IPS-20b (cell line): ENCODE measurements at regions not wholly inside any gene's neighbourhood (a gene's known extent, or its start where the extent isn't known, plus 50 kb on each side); places are given as distances from the start of the nearest gene placed in this dataset.

Experiments used
- H3K27ac ChIP-seq: one replicate; pipeline ENCODE4 v1.5.1; 2013; ENCODE audit warnings: low read length
- H3K27me3 ChIP-seq: 2 replicates; pipeline ENCODE4 v1.6.1; 2013; ENCODE audit warnings: mild to moderate bottlenecking, low read length, inconsistent platforms; ENCODE audit not compliant: insufficient read depth
- H3K36me3 ChIP-seq: 2 replicates; pipeline ENCODE4 v1.6.1; 2013; ENCODE audit warnings: low read depth, mild to moderate bottlenecking, inconsistent platforms, low read length, moderate library complexity; ENCODE audit not compliant: insufficient read depth
- H3K4me1 ChIP-seq: 2 replicates; pipeline ENCODE4 v1.6.1; 2013; ENCODE audit warnings: mild to moderate bottlenecking, control low read depth, inconsistent platforms, low read length, moderate library complexity; ENCODE audit not compliant: insufficient read depth
- H3K4me3 ChIP-seq: 2 replicates; pipeline ENCODE4 v1.5.1; 2013; ENCODE audit warnings: mild to moderate bottlenecking, low read length, inconsistent platforms
- H3K9ac ChIP-seq: 2 replicates; pipeline ENCODE4 v1.6.1; 2013; ENCODE audit warnings: low read depth, mild to moderate bottlenecking, inconsistent platforms, low read length, moderate library complexity
- H3K9me3 ChIP-seq: 2 replicates; pipeline ENCODE4 v1.6.1; 2013; ENCODE audit warnings: mild to moderate bottlenecking, low read depth, low read length, inconsistent platforms; ENCODE audit not compliant: insufficient read depth

DNA sequence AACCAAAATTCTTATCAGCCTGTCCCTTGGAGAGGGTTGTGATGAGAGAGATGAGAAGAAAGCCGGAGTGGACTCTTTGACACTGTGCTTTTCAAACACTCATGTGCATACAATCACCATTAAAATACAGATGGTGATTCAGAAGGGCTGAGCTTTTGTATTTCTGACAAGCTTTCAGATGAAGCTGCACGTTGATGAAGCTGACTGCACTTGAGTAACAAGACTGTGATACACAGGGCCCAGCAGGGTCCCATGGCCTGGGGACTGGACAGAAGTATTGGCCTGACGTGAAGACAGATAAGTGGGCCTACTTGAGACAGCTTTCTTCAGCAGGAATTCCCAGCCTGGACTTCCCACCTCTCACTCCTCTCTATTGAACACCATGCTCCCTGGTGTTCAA, 258.2 kb downstream of the CHRM3 start:
- no peak overlapping the region for H3K9ac ChIP-seq
- no peak overlapping the region for H3K27ac ChIP-seq
- peaks cover 15% of the 10 kb centered on the region; the same call in 1 of the 2 replicates for H3K9me3 ChIP-seq
- H3K27me3 ChIP-seq = no peaks in the 10 kb centered on the region
- no peaks in the 10 kb centered on the region for H3K4me1 ChIP-seq
- H3K4me3 ChIP-seq = no peak overlapping the region
- H3K36me3 ChIP-seq = no peaks in the 10 kb centered on the region

DNA sequence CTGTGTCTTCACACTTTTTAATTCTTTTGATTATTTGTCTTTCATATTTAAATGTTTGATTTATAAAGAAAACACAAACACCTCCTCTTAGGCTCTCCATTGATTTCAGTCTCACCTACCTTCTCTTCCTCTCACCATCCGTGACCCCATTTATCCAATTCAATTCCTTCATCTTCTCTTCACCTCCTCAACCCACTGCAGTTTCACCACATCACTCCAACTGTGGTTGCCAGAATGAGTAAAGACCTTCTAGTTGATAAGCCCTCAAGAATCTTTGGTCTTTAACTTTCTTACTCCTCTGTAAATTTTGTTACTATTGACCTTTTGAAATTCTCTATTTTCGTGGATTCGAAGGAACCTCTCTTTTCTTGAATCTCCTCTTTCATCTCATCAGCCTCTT, 260.7 kb downstream of the CHRM3 start:
- no peak overlapping the region for H3K27ac ChIP-seq
- H3K9me3 ChIP-seq = peaks cover 15% of the 10 kb centered on the region; the same call in 1 of the 2 replicates
- H3K4me3 ChIP-seq = no peak overlapping the region
- H3K27me3 ChIP-seq = no peaks in the 10 kb centered on the region
- no peaks in the 10 kb centered on the region for H3K36me3 ChIP-seq
- no peak overlapping the region for H3K9ac ChIP-seq
- peaks cover 6% of the 10 kb centered on the region; the same call in 1 of the 2 replicates for H3K4me1 ChIP-seq

DNA sequence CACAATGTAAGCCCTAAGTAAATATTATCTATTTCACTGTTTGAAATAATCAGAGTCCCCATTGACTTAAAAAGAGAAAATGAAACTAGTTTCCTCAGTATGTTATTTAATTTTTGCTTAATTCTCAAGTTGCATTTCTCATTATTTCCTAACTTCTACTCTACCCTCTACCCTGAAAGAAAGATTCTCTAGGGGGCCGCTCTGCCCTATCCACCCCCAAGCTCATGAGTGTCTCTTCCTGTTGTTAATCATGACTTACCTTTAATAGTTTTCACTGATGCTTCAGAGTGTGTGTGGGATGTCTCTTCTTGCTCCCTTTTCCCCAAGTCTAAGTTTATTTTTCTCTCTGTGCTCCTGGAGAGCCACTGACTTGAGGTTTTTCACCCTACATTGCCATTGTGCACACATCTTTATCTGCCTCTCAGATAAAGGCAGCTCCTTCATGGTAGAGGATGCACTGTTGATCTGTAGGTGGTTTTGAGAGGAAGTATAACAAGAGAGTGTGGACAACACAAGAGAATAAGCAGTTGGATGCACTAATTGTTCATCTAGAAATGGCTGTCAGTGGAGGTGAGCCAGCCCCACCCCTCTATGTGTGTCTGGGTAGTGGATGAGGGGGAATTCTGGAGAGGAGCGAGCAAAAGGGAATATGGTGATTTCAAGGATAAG, 261.7 kb downstream of the CHRM3 start:
- Histone ChIP-seq H3K36me3 (no peaks in the 10 kb centered on the region), H3K27me3 (no peaks in the 10 kb centered on the region), H3K4me1 (peaks cover 6% of the 10 kb centered on the region; the same call in 1 of the 2 replicates), H3K9me3 (peaks cover 15% of the 10 kb centered on the region; the same call in 1 of the 2 replicates), H3K4me3 (no peak overlapping the region), H3K27ac (no peak overlapping the region), H3K9ac (no peak overlapping the region)

DNA sequence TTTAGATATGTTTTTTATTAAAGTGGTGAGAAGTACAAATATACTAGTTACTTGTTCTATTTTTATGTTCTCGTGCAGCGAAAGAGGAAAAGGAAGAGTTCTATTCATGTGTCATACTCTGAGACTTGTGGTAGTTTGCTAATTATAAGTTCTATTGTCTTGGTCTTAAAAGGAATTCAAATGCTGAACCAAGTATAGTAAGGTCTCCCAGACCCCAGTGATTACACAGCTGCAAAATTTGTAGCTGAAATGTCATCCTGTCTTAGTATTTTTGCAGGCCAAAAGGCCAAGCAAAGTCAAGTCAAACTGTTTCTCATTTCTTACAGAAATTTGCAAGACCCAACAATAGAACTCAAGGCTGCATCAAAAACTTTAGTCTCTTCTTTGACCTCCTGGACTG, 268.7 kb downstream of the CHRM3 start:
- Histone ChIP-seq H3K27me3 (no peaks in the 10 kb centered on the region), H3K4me1 (peaks cover 11% of the 10 kb centered on the region), H3K9ac (no peak overlapping the region), H3K4me3 (no peak overlapping the region), H3K27ac (no peak overlapping the region), H3K9me3 (no peaks in the 10 kb centered on the region), H3K36me3 (no peaks in the 10 kb centered on the region)

DNA sequence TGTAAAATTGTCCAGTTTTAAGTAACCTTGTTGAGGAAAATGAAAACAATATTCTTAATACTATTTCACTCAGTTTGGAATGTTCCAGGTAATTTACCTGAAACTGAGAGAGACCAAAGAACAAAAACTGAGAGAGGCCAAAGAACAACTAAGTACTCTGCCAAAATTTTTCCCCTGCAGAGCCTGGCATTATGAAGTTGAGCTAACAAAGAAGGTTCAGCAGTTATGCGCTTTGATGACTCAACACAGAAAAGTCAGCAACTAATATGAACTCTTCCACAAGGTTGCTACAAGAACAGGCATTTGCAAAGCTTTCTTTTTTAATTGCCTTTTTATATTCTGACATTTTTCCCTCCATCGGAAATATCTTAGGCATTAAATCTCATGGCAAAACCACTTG, 270.9 kb downstream of the CHRM3 start:
- Histone ChIP-seq H3K4me3 (no peak overlapping the region), H3K4me1 (peaks cover 5% of the 10 kb centered on the region), H3K36me3 (no peaks in the 10 kb centered on the region), H3K27me3 (no peaks in the 10 kb centered on the region), H3K27ac (no peak overlapping the region), H3K9me3 (no peaks in the 10 kb centered on the region), H3K9ac (no peak overlapping the region)

GRCh38 chr1:239662950-239663349, 276.6 kb downstream of the CHRM3 start:
- no peaks in the 10 kb centered on the region for H3K36me3 ChIP-seq
- H3K9me3 ChIP-seq = no peaks in the 10 kb centered on the region
- H3K27me3 ChIP-seq = no peaks in the 10 kb centered on the region
- H3K4me1 ChIP-seq = no peaks in the 10 kb centered on the region
- H3K4me3 ChIP-seq = no peak overlapping the region
- H3K9ac ChIP-seq = no peak overlapping the region
- H3K27ac ChIP-seq = no peak overlapping the region

DNA sequence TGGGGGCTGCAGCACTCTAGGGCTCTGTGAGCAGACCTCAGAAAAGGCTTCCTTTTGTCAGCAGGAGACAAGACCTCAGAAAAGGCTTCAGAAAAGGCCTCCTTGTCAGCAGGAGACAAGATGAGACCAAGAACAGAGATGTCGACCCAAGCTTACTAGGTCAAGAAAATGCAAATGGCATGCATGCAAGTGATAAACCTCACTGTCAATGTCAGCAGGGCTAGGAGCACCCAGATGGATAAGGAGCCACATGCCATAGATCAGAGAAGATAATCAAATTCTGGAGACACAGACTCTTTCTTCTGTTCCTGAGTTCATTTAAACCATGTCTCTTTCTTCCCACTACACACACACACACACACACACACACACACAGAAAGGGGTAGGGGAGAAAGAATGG, 285.9 kb downstream of the CHRM3 start:
- H3K4me3 ChIP-seq = no peak overlapping the region
- no peak overlapping the region for H3K9ac ChIP-seq
- H3K4me1 ChIP-seq = peaks cover 10% of the 10 kb centered on the region
- no peaks in the 10 kb centered on the region for H3K36me3 ChIP-seq
- H3K27ac ChIP-seq = no peak overlapping the region
- no peaks in the 10 kb centered on the region for H3K9me3 ChIP-seq
- H3K27me3 ChIP-seq = no peaks in the 10 kb centered on the region

DNA sequence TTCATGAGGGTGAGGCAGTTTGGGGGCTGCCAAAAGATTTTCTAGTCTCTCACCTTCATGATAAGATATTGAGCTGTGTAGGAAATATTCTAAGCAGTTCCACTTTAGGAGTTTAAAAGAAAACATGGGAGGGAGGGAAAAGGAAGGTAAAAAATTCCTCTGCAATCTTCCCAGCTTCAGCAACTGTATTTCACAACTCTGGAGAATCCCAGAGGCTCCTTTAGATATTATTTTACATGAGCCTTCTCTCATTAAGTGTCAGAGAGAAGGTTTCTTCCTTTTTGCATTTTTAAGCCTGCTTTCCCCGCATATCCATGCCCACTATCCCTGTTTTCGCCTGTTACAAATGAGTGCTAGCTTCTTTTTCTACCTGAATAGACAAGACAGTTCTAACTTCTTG, 289.4 kb downstream of the CHRM3 start:
- Histone ChIP-seq H3K36me3 (no peaks in the 10 kb centered on the region), H3K9ac (no peak overlapping the region), H3K27me3 (no peaks in the 10 kb centered on the region), H3K4me3 (no peak overlapping the region), H3K27ac (no peak overlapping the region), H3K4me1 (peaks cover 4% of the 10 kb centered on the region; the same call in 1 of the 2 replicates), H3K9me3 (no peaks in the 10 kb centered on the region)

- Histone ChIP-seq H3K36me3 (no peaks in the 10 kb centered on the region), H3K9me3 (no peaks in the 10 kb centered on the region), H3K9ac (no peak overlapping the region), H3K4me3 (no peak overlapping the region), H3K27ac (no peak overlapping the region), H3K4me1 (peaks cover 4% of the 10 kb centered on the region; the same call in 1 of the 2 replicates), H3K27me3 (no peaks in the 10 kb centered on the region)
These were observed 290.3 kb downstream of the CHRM3 start for GRCh38 chr1:239676522-239677273.

DNA sequence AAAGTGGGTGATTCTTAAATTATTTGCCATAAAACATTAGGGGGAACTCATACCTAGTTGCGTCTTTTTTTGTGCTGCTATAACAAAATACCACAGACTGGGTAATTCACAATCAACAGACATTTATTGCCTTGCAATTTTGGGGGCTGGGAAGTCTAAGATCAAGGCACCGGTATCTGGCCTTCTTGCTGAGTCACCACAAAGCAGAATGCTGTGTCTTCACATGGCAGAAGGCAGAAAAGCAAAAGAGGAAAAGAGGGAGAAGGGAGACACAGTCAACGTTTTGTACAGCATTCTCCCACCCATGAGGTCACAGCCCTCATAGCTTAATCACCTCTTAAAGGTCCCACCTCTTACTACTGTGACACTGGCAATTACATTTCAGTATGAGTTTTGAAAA, 291.0 kb downstream of the CHRM3 start:
- no peaks in the 10 kb centered on the region for H3K36me3 ChIP-seq
- H3K9me3 ChIP-seq = no peaks in the 10 kb centered on the region
- H3K4me1 ChIP-seq = peaks cover 4% of the 10 kb centered on the region; the same call in 1 of the 2 replicates
- H3K27ac ChIP-seq = no peak overlapping the region
- no peak overlapping the region for H3K4me3 ChIP-seq
- H3K27me3 ChIP-seq = no peaks in the 10 kb centered on the region
- no peak overlapping the region for H3K9ac ChIP-seq

- Histone ChIP-seq H3K27ac (no peak overlapping the region), H3K36me3 (no peaks in the 10 kb centered on the region), H3K27me3 (no peaks in the 10 kb centered on the region), H3K9me3 (no peaks in the 10 kb centered on the region), H3K4me1 (peaks cover 4% of the 10 kb centered on the region; the same call in 1 of the 2 replicates), H3K9ac (no peak overlapping the region), H3K4me3 (no peak overlapping the region)
These were observed 291.8 kb downstream of the CHRM3 start for GRCh38 chr1:239678181-239678580.

GRCh38 chr1:239682046-239682445, 295.7 kb downstream of the CHRM3 start:
- 0 out of 2 replicates have a peak, but pooled peaks cover 4% of the 10 kb centered on the region for H3K4me1 ChIP-seq
- H3K27ac ChIP-seq = no peak overlapping the region
- H3K9ac ChIP-seq = no peak overlapping the region
- H3K9me3 ChIP-seq = no peaks in the 10 kb centered on the region
- no peaks in the 10 kb centered on the region for H3K27me3 ChIP-seq
- no peak overlapping the region for H3K4me3 ChIP-seq
- H3K36me3 ChIP-seq = no peaks in the 10 kb centered on the region
